Keratinocyte (primary cell): ENCODE measurements at regions not wholly inside any gene's neighbourhood (a gene's known extent, or its start where the extent isn't known, plus 50 kb on each side); places are given as distances from the start of the nearest gene placed in this dataset.

ENCODE experiments used
- DNase-seq: peaks from one replicate; pipeline ENCODE4 v3.0.0-alpha.2; 2011; ENCODE audit warnings: low read depth, missing footprints, low spot score
- FAIRE-seq: peaks from 2 replicates; lab custom pipeline; 2011; peaks lifted over from hg19 to GRCh38; lab: Jason Lieb, UNC
- H2AFZ ChIP-seq: 2 replicates; pipeline ENCODE4 v1.6.0; 2012; ENCODE audit warnings: low read length, control low read depth, inconsistent platforms; ENCODE audit not compliant: control insufficient read depth
- H3K27ac ChIP-seq: 2 replicates; pipeline ENCODE4 v1.5.1; 2011; ENCODE audit warnings: low read length; ENCODE audit not compliant: control insufficient read depth, insufficient read depth
- H3K27me3 ChIP-seq: 3 replicates; pipeline ENCODE4 v1.6.0; 2011; ENCODE audit warnings: low read length; ENCODE audit not compliant: control insufficient read depth, insufficient read depth; ENCODE audit errors: extremely low read depth
- H3K36me3 ChIP-seq, 2 experiments: 2 replicates in 1 of 2; 3 replicates in 1 of 2; pipeline ENCODE4 v1.5.1; 2011; ENCODE audit warnings: low read length in 2 of 2, mild to moderate bottlenecking in 1 of 2; ENCODE audit not compliant: control insufficient read depth in 2 of 2, insufficient read depth in 2 of 2; ENCODE audit errors: extremely low read depth in 1 of 2
- H3K4me1 ChIP-seq: 3 replicates; pipeline ENCODE4 v1.5.1; 2011; ENCODE audit warnings: low read length; ENCODE audit not compliant: control insufficient read depth, insufficient read depth; ENCODE audit errors: extremely low read depth
- H3K4me2 ChIP-seq: 3 replicates; pipeline ENCODE4 v1.6.0; 2011; ENCODE audit warnings: low read depth, low read length; ENCODE audit not compliant: control insufficient read depth, insufficient read depth; ENCODE audit errors: extremely low read depth
- H3K4me3 ChIP-seq, 3 experiments: fragments of 200-600 bp in 1 of 3; sonication (generic) in 1 of 3; 2 replicates in 2 of 3; 3 replicates in 1 of 3; pipeline ENCODE4 v1.5.1; 2011 to 2016; ENCODE audit warnings: low read length in 3 of 3, mild to moderate bottlenecking in 3 of 3, control low read depth in 2 of 3, inconsistent platforms in 1 of 3, low read depth in 1 of 3, mixed read lengths in 1 of 3, mixed run types in 1 of 3, moderate library complexity in 1 of 3; ENCODE audit not compliant: control insufficient read depth in 2 of 3, insufficient read depth in 2 of 3; ENCODE audit errors: extremely low read depth in 1 of 3
- H3K79me2 ChIP-seq: 2 replicates; pipeline ENCODE4 v1.6.0; 2012; ENCODE audit warnings: low read length; ENCODE audit not compliant: control insufficient read depth, insufficient read depth
- H3K9ac ChIP-seq: 3 replicates; pipeline ENCODE4 v1.6.0; 2011; ENCODE audit warnings: low read length; ENCODE audit not compliant: control insufficient read depth, insufficient read depth; ENCODE audit errors: extremely low read depth
- H3K9me1 ChIP-seq: 3 replicates; pipeline ENCODE4 v1.6.0; 2011; ENCODE audit warnings: low read length; ENCODE audit not compliant: control insufficient read depth, insufficient read depth; ENCODE audit errors: extremely low read depth
- H3K9me3 ChIP-seq: 2 replicates; pipeline ENCODE4 v1.5.1; 2012; ENCODE audit warnings: low read depth, low read length; ENCODE audit not compliant: control insufficient read depth
- H4K20me1 ChIP-seq: 3 replicates; pipeline ENCODE4 v1.6.0; 2011; ENCODE audit warnings: low read length; ENCODE audit not compliant: control insufficient read depth, insufficient read depth; ENCODE audit errors: extremely low read depth
- CTCF ChIP-seq, 3 experiments: IDR thresholded peaks in 1 of 3; conservative IDR thresholded peaks in 1 of 3; optimal IDR thresholded peaks in 1 of 3; 2 replicates in 2 of 3; 3 replicates in 1 of 3; pipeline versions ENCODE3 to v1.5.1; 2011; ENCODE audit warnings: low read length in 3 of 3, mild to moderate bottlenecking in 3 of 3, moderate library complexity in 2 of 3, control low read depth in 1 of 3, inconsistent platforms in 1 of 3; ENCODE audit not compliant: insufficient read depth in 2 of 3; ENCODE audit errors: extremely low read depth in 1 of 3
- EZH2 ChIP-seq: IDR thresholded peaks from one replicate; pipeline ENCODE4 v1.6.1; 2012; ENCODE audit warnings: inconsistent platforms, mild to moderate bottlenecking, low read length, moderate library complexity
- dilution Hi-C: fragments of 300-500 bp; cut with MboI; formaldehyde crosslinking; loops from one replicate; pipeline ENCODE4 v1.7.0; 2020; ENCODE audit warnings: low sequenced_read_pairs; ENCODE audit not compliant: extremely low pct_ligation_motif_present

- H3K27ac ChIP-seq = no peak overlapping the region
- no peaks in the 10 kb centered on the region for H3K36me3 ChIP-seq
- H3K9ac ChIP-seq = no peak overlapping the region
- dilution Hi-C loops = no loop called here
- no peaks in the 10 kb centered on the region for H3K79me2 ChIP-seq
- FAIRE-seq (no peak), DNase-seq (no peak)
- TF ChIP-seq EZH2 = no peak
- peak; percentile 17 to 39 (median 27) for TF ChIP-seq CTCF (optimal IDR thresholded peaks at IDR 0.05 in 1 of 3, IDR thresholded peaks at IDR 0.05 in 1 of 3, conservative IDR thresholded peaks at IDR 0.05 in 1 of 3; ENCODE audit: extremely low read depth in 1 of 3, insufficient read depth in 2 of 3, low read length in 3 of 3)
- H3K9me1 ChIP-seq = no peaks in the 10 kb centered on the region
- no peaks in the 10 kb centered on the region for H3K4me1 ChIP-seq
- no peaks in the 10 kb centered on the region for H3K9me3 ChIP-seq
- H3K4me2 ChIP-seq = no peak overlapping the region
- no peak overlapping the region for H2AFZ ChIP-seq
- H3K4me3 ChIP-seq = no peak overlapping the region
- no peaks in the 10 kb centered on the region for H4K20me1 ChIP-seq
- H3K27me3 ChIP-seq = no peaks in the 10 kb centered on the region
Observed at GRCh38 chr6:79431537-79431933, 105.7 kb downstream of the LCA5 start.

- Histone ChIP-seq H3K9ac (no peak overlapping the region), H3K4me1 (no peaks in the 10 kb centered on the region), H4K20me1 (no peaks in the 10 kb centered on the region), H3K27me3 (no peaks in the 10 kb centered on the region), H3K4me3 (no peak overlapping the region), H2AFZ (no peak overlapping the region), H3K36me3 (no peaks in the 10 kb centered on the region), H3K27ac (no peak overlapping the region), H3K4me2 (no peak overlapping the region), H3K79me2 (no peaks in the 10 kb centered on the region), H3K9me3 (no peaks in the 10 kb centered on the region), H3K9me1 (no peaks in the 10 kb centered on the region)
- TF ChIP-seq CTCF (optimal IDR thresholded peaks at IDR 0.05 in 1 of 3, IDR thresholded peaks at IDR 0.05 in 1 of 3, conservative IDR thresholded peaks at IDR 0.05 in 1 of 3; ENCODE audit: extremely low read depth in 1 of 3, insufficient read depth in 2 of 3, low read length in 3 of 3) (no peak), EZH2 (no peak)
- FAIRE-seq (no peak), DNase-seq (no peak)
- dilution Hi-C loops = no loop called here
Observed at GRCh38 chr6:79430913-79431536, 106.2 kb downstream of the LCA5 start.
